ENCODE measurements at regions not wholly inside any gene's neighbourhood (a gene's known extent, or its start where the extent isn't known, plus 50 kb on each side); places are given as distances from the start of the nearest gene placed in this dataset.

DNA sequence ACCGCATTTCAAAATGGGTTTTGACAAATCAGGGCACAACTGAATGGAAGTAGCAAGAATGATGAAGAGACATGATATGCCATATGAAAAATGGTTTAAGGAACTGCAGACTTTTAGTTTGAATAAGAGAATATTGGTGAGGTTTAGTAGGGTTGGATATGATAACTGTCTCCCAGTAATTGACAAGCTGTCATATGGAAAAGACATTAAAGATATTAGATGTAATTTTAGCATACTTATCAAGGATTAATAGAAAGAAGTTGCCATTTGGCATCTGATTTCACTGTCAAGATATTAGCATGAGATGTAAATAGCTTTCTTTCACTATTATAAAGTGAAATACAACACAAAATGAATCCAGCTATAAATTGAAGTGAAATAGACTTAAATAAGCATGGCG, 169.0 kb upstream of the MPDZ start:
- H3K27me3 ChIP-seq = no peaks in the 10 kb centered on the region
- H3K4me1 ChIP-seq = peaks cover 0 to 32% (median 13%) of the 10 kb centered on the region in 4 donors
- no peaks in the 10 kb centered on the region for H3K9me3 ChIP-seq
- WGBS, 2 donors = 90 to 93% methylated on average over 2 of the region's 2 CpGs
- H3K36me3 ChIP-seq = no peaks in the 10 kb centered on the region
- H3K4me3 ChIP-seq = no peak overlapping the region
- no peak for DNase-seq
- intact Hi-C loops (cut with DNase I) = no loop called here
- H3K27ac ChIP-seq = no peak overlapping the region
- TF ChIP-seq EP300 (IDR thresholded peaks at IDR 0.05) = no peak
- TF ChIP-seq POLR2A (IDR thresholded peaks at IDR 0.05) = no peak
- TF ChIP-seq, protein P1, sequence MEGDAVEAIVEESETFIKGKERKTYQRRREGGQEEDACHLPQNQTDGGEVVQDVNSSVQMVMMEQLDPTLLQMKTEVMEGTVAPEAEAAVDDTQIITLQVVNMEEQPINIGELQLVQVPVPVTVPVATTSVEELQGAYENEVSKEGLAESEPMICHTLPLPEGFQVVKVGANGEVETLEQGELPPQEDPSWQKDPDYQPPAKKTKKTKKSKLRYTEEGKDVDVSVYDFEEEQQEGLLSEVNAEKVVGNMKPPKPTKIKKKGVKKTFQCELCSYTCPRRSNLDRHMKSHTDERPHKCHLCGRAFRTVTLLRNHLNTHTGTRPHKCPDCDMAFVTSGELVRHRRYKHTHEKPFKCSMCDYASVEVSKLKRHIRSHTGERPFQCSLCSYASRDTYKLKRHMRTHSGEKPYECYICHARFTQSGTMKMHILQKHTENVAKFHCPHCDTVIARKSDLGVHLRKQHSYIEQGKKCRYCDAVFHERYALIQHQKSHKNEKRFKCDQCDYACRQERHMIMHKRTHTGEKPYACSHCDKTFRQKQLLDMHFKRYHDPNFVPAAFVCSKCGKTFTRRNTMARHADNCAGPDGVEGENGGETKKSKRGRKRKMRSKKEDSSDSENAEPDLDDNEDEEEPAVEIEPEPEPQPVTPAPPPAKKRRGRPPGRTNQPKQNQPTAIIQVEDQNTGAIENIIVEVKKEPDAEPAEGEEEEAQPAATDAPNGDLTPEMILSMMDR (IDR thresholded peaks at IDR 0.05) = no peak
- TF ChIP-seq POLR2AphosphoS5 (IDR thresholded peaks at IDR 0.05) = no peak

DNA sequence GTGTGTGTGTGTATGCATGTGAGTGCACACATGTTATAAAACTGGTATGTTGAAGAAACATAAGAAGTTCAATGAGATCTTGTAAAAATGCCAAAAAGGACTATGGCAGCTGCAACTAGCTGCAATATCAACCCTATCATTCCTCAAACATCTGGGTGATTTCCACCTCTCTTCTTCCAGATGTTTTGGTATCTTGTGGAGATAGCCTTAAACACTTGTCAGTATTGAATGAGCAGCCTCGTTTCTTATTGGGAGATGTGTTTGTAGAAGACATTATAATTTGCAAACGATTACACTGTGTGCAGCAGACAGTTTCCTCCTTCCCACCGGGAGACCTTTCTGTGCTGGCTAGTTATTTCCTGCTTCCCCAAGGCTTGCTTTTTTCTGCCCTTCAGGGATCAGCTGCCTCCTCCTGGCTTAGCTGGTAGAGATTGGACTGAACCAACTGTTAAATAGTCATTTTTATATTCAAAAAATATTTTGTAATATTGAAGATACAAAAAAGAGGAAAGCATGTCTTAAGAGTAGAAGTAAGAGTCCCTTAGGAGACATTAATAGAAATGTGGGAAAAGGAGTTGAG, 168.4 kb upstream of the MPDZ start:
- Histone ChIP-seq H3K4me3 (no peak overlapping the region), H3K9me3 (no peaks in the 10 kb centered on the region), H3K36me3 (no peaks in the 10 kb centered on the region), H3K27me3 (no peaks in the 10 kb centered on the region), H3K27ac (peak overlapping the region in 1 of 4 donors; percentile 41), H3K4me1 (peaks cover 0 to 32% (median 13%) of the 10 kb centered on the region in 4 donors)
- TF ChIP-seq EP300 (IDR thresholded peaks at IDR 0.05) = no peak
- no peak for TF ChIP-seq POLR2A (IDR thresholded peaks at IDR 0.05)
- no peak for TF ChIP-seq POLR2AphosphoS5 (IDR thresholded peaks at IDR 0.05)
- TF ChIP-seq, protein P1 (IDR thresholded peaks at IDR 0.05) = no peak
- DNase-seq = no peak
- 1 to 9% methylated on average over 3 of the region's 3 CpGs for WGBS, 2 donors
- intact Hi-C loops (cut with DNase I) = no loop called here

DNA sequence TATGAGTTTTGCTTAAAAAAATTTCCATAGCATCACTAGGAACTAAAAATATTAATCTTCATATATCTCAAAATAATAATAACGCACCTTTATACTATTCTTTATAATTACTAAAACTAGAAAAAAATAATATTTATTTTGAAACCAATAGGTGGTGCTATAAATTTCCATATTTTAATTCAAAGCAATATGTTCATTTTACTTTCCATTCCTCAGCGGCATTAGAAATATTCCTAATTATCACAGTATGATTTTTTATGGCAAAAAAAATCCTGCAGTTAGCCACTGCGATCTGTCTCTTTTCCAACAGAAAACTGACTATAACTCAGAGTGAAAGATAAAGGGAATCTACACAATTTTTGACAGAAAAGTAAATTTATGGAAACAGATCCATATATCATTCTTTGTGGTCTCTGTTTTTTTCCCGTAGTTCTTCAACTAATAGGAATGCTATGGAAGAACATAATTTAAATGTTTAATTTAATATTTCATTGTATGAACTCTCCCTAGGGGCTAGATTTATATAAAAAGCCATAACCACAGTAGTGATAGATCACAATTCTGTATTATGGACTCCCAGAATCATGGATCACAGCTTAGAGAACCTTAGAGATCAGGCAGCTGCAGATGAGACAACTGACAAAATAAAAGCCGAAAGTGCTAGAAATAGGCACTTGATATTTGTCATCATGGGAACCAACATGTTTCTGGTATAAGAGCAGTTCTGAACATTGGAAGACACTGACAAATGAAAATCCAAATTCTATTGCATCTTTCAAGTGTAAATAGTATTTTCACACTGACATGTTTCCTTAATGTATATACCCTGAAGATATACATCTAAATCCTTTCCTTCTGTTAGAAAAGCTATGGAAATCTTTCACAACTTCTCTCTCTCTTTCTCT, 167.7 kb upstream of the MPDZ start:
- Histone ChIP-seq H3K27me3 (no peaks in the 10 kb centered on the region), H3K36me3 (no peaks in the 10 kb centered on the region), H3K4me1 (peaks cover 0 to 32% (median 13%) of the 10 kb centered on the region in 4 donors), H3K9me3 (no peaks in the 10 kb centered on the region), H3K27ac (peak overlapping the region in 1 of 4 donors; percentile 41), H3K4me3 (no peak overlapping the region)
- intact Hi-C loops (cut with DNase I) = no loop called here
- no peak for TF ChIP-seq EP300 (IDR thresholded peaks at IDR 0.05)
- no peak for TF ChIP-seq POLR2A (IDR thresholded peaks at IDR 0.05)
- no peak for TF ChIP-seq POLR2AphosphoS5 (IDR thresholded peaks at IDR 0.05)
- TF ChIP-seq, protein P1 (IDR thresholded peaks at IDR 0.05) = peak in 1 of 4 experiments; percentile 22
- DNase-seq = no peak
- 68 to 73% methylated on average over 5 of the region's 5 CpGs for WGBS, 2 donors

DNA sequence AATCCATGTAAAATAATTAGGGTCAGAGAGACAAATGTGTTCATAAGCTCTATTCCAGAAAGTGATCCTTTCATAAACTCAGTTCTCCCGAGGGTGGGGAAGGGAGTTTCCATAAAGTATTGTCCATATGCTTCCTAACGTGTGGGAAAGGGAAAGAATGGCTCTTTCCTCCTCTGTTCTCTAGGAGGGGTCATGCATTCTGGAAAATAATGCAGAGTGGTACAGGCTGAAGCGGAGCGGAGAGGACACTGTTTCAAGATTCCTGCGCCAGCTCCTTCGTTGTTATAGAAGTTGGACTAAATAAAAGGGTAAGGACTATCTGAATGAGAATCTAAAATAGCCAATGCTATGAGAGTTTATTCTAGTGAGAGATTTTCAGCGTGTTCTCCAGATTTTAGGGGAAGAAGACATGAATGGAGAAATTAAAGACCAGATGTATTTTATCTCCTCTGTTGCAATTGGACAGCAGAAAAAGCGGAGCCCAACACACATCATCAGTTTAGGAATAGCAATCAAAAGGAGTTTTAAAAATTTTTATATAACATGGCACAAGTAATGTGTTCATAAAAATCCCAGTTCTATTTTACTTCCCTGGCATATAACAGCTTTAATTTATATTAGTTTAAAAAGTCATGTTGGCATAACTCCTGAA, 166.9 kb upstream of the MPDZ start:
- Histone ChIP-seq H3K9me3 (no peaks in the 10 kb centered on the region), H3K36me3 (no peaks in the 10 kb centered on the region), H3K27me3 (no peaks in the 10 kb centered on the region), H3K4me1 (peaks cover 0 to 32% (median 13%) of the 10 kb centered on the region in 4 donors), H3K27ac (peak overlapping the region in 2 of 4 donors; percentile 12 to 41), H3K4me3 (no peak overlapping the region)
- TF ChIP-seq, protein P1 (IDR thresholded peaks at IDR 0.05) = no peak
- TF ChIP-seq POLR2A (IDR thresholded peaks at IDR 0.05) = no peak
- TF ChIP-seq EP300 (IDR thresholded peaks at IDR 0.05) = no peak
- TF ChIP-seq POLR2AphosphoS5 (IDR thresholded peaks at IDR 0.05) = no peak
- WGBS, 2 donors = 81% methylated on average over 8 of the region's 8 CpGs
- intact Hi-C loops (cut with DNase I) = no loop called here
- no peak for DNase-seq

Data from sigmoid colon (tissue), 6 donors.